ENCODE measurements at regions not wholly inside any gene's neighbourhood (a gene's known extent, or its start where the extent isn't known, plus 50 kb on each side); places are given as distances from the start of the nearest gene placed in this dataset.
A peak's percentile ranks its signal among the peaks of the same experiment; 100 is the strongest.

DNA sequence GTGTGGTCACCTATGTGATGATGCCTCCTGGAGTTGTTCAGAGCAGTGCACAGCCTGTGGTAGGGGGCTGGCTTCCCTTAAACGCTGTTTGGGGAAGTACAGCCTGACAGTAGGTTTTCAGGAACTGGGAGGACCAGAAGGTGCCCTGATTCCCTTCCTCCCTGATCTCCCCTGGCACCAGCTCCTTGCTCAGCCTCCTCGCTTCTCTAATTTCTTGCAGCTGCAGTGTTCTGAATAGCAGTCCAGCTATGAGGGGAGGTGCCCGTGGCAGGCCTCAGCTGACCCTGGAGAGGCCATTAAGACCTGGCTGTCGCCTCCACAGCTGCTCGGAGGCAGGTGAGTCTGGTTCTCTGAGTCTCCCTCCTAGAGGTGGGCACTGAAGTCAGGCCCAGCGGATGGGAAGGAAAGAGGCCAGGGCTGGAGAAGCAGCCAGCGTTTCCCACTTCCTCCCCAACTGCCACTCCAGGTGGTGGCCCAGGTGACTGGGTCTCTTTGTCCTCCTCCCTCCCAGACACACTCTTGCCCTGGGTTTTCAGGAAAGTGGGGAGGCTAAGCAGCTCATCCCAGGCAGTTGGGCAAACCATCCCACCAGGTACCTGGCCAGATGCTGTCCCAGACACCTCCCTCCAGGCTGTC lies 52.0 kb upstream of the RPL11 start:
- no peak for DNase-seq (ENCODE audit: low read depth in 4 of 4, low spot score in 3 of 4)

DNA sequence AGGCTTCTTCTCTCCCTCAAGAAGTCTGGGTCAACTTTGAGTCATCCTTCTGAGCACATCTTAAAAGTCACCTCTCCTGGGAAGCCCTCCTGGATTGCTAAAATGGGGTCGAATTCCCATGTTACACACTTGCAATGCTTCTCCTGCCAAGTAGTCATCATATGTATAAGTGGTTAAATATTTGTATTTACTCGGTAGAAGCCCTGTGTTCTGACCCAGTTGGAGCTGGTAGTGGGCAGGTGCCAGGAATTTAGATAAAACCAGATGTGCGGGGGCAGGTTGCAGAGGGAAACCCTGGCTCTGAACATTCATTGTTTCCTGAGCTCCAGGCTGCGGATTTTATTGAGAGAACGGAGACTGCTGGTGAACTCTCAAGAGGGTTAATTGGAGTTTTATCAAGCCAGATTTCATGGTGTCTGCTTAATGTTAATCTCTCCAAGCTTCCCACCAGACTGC lies 52.8 kb upstream of the RPL11 start:
- DNase-seq (ENCODE audit: low read depth in 4 of 4, low spot score in 3 of 4) = no peak

DNA sequence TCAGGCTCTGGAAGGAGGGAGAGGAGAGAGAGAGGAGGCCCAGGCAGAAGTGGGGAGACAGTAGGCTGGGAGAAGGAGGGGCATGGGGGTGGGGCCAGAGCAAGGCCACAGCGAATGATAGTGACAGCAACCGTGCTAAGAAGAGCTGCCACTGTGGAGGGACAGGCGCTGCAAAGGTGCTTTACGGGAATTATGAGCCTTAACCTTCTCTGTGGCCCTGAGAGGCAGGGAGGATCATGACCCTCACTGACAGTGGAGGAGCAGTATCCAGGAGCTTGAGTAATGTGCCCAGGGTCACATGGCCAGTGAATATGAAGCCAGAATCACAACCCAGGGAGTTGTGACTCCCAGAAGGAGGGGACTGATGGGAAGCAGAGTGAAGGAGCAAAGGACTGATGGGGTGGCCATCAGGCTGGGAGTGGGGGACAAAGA lies 53.4 kb upstream of the RPL11 start:
- DNase-seq (ENCODE audit: low read depth in 4 of 4, low spot score in 3 of 4) = no peak

DNA sequence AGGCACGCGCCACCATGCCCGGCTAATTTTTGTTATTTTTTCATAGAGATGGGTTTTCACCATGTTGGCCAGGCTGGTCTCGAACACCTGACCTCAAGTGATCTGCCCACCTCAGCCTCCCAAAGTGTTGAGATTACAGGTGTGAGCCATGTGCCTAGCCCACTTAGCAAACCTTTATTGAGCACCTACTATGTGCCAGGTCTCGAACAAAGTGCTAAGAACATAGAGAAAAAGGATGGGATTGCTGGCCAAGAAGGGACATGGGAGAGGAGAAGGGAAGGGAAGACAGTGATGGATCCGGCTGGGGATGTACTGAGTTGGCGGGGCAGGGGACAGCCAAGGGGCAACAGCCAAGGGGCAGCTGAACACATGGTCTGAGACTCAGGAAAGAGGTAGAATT lies 55.6 kb upstream of the RPL11 start:
- no peak for DNase-seq (ENCODE audit: low read depth in 4 of 4, low spot score in 3 of 4)

DNA sequence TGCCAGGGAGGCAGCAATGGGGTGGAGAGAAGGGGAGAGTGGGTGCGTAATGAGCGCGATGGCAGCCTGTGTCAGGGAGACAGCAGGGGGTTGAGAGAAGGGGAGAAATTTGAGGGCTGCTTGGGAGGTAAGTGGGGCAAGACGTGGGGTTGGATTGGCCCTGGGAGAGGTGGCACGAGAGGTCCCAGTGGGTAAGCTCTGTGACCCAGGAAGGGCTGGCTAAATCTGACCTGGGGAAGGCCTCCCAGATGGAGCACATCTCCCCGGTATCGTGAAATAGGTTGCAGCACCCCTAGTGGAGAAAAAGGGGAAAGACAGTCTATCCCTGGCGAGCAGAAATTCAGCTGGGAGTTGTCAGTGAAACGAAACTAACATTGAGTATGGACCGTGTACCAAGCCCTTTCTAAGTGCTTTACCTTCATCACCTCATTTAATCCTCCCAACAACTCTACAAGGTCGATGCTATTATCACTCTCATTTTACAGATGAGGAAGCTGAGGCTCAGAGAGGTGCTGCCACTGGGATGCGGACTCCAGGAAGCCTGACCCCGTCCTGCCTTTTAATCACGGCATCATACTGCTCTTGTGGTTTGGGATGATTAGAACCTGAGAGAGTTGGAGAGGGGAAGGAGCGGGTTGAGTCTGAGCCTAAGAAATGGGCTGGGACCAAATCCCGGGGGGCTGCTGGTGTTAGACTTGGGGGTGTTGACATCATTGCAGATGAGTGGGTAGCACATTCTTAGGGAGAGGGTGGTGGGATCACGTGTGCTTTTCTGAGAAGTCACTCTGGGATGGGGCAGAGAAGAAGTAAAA lies 56.6 kb upstream of the RPL11 start:
- peak; percentile 67 to 72 (median 71) for DNase-seq (ENCODE audit: low read depth in 4 of 4, low spot score in 3 of 4)

DNA sequence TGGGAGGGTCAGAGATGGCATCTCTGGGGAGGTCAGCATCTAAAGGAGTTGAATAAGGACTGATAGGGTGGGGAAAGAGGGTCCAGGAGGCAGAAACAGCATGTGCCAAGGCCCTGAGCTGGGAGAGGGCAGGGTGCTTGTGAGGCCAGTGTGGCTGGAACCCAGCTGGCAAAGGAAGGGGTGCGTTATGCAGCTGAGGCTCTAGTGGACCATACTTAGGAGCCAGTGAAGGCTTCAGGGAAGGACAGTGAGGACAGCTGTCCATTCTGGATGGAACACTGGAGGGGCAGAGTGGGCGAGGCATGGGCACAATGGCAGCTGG lies 57.1 kb upstream of the RPL11 start:
- DNase-seq (ENCODE audit: low read depth in 4 of 4, low spot score in 3 of 4) = no peak

DNA sequence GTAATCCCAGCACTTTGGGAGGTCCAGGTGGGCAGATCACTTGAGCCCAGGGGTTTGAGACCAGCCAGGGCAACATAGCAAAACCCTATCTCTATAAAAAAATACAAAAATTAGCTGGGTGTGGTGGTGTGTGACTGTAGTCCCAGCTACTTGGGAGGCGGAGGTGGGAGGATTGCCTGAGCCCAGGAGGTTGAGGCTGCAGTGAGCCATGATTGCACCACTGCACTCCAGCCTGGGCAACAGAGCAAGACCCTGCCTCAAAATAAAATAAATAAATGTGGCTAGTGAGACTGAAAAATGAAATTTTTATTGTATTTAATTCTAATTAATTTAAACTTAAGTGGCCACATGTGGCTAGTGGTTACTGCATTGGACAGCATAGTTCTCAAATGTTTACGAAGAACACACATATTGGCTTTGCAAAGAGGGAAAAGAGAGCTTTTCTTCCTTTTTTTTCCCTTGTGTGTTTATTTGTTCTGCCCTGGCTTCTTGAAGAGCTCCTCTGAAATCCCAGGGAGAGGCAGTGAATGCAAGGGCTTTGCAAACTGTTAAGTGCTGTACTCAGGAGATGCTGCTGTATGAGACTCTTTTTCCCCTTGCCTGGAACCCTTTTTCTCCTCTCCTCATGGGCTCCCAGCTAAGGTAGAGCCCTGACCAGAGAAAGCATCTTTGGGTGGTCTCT lies 59.0 kb upstream of the RPL11 start:
- no peak for DNase-seq (ENCODE audit: low read depth in 4 of 4, low spot score in 3 of 4)

DNA sequence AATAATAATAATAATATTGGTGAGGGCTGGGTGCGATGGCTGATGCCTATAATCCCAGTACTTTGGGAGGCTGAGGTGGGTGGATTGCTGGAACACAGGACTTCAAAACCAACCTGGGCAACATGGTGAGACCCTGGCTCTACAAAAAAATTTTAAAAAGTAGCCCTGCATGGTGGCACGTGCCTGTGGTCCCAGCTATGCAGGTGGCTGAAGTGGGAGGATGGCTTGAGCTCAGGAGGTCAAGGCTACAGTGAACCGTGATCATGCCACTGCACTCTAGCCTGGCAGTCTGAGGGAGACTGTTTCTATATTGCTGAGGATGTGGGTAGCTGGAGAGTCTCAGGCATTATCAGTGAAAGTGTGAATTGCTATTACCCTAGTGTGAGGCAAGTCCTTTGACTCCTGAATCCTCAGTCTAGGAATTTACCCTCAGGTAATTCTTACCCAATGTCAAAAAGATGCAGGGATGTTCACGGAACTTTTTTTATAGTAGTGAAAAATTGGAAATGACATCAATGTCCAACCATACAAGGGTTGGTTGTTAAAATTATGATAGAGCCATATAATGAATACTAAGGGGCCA lies 61.8 kb upstream of the RPL11 start:
- no peak for DNase-seq (ENCODE audit: low read depth in 4 of 4, low spot score in 3 of 4)

DNA sequence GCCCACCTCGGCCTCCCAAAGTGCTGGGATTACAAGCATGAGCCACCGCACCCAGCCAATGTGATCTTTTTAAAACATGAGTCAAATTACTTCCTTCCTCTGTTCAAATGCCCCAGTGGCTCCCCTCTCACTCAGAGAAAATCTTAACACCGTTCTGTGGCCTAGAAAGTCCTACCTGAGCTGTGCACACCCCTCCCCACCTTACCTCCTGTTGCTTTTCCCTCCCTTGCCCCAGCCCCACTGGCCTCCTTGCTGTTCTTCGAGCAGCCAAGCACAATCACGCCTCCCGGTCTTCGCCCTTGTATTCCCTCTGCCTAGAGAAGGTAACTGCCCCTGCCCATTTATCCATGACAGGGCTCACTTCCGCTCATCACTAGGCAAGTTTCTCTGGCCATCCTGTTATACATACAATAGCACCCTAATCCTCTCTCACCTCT lies 62.6 kb upstream of the RPL11 start:
- DNase-seq (ENCODE audit: low read depth in 4 of 4, low spot score in 3 of 4) = no peak

DNA sequence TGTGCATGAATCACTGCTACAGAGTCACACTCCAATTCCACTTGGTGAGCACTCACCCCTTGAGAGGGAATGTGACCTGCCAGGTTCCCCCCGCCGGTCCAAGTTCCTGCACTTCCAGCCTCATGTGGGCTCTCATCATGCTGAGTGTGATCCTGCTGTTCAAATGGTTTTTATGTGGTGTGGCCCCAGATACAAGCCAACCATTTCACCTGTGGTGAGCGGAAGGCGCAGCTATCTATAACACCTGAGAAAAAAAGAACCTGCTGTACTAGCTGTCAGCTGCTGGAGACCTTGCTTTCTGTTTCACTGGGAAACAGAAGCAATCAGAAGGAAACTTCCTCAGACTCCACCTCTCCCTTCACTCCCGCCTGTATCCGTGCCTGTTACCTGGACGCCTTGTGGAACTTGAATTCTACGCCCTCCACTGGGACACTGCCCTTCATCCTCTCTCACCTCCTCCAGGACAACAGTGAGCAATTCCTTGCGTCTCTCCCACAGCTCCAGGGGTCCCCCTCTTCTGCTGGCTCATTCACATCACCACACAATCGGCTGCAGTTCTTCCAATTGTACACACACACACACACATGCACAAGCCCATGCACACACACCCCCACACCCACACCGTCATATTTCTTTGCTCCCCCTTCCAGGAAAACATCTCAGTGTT lies 64.4 kb upstream of the RPL11 start:
- DNase-seq (ENCODE audit: low read depth in 4 of 4, low spot score in 3 of 4) = no peak

DNA sequence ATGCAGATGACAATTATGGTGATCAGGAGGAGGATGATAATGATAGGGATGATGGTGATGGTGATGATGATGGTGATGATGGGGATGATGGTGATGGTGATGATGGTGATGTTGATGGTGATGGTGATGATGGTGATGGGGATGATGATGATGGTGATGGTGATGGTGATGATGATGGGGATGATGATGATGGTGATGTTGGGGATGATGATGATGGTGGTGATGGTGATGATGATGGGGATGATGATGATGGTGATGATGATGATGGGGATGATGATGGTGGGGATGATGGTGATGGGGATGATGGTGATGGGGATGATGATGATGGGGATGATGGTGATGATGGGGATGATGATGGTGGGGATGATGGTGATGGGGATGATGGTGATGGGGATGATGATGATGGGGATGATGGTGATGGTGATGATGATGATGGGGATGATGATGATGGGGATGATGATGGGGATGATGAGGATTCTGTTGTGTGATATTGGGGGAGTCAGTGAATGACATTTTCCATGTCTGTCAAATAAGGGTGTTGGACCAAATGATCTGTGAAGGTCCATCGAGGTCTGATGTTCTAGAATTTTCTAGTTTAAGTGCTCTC lies 65.6 kb upstream of the RPL11 start:
- no peak for DNase-seq (ENCODE audit: low read depth in 4 of 4, low spot score in 3 of 4)

DNA sequence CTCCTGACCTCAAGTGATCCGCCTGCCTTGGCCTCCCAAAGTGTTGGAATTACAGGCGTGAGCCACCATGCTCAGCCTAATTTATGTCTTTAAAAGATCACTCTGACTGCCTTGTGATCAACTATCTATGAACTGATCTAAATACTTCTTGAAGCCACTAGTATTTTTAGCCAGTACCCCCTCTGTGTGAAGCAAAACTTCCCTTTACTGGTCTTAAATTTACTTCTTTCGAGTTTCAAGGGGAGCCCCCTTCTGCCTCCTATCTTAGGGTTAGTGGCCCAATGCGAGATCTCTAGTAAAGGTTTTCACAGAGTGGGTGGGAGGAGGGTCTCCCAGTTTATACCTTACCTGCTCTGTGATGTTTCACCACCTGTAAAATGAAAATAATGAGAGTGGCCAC lies 66.1 kb upstream of the RPL11 start:
- DNase-seq (ENCODE audit: low read depth in 4 of 4, low spot score in 3 of 4) = no peak

DNA sequence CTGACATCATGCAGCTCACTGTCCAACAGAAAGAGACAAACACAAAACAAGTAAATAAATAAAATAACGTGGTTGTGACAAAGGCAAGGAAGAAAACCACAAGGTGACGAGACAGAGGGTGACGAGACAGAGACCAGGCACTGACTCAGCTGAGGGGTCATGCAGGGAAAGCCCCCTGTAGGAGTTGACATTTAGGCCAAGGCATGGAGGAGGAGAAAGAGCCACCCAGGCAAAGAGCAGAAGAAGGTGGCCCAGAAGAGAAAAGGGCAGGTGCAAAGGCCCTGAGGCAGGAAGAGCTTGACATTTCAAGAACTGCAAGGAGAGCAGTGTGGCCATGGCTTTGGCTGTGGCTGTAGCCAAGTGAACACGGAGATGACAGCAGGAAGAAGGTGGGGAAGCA lies 65.1 kb upstream of the ID3 start:
- no peak for DNase-seq (ENCODE audit: low read depth in 4 of 4, low spot score in 3 of 4)

DNA sequence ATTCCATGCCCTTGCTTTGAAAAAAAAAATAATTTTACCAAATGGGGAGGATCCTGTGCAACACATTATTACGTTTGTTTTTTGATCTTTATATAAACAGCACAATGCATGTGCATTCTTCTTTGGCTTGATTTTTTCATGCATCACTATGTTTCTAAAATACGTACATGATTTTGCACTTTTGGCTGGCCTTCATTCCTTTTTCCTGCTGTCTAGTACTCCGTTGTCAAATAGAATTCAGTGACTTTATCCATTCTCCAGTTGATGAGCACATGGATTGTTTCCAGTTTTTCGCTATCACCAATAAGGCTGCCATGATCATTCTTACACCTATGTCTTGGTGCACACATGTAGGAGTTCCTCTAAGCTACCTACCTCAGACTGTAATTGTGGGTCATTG lies 63.0 kb upstream of the ID3 start:
- DNase-seq (ENCODE audit: low read depth in 4 of 4, low spot score in 3 of 4) = no peak

DNA sequence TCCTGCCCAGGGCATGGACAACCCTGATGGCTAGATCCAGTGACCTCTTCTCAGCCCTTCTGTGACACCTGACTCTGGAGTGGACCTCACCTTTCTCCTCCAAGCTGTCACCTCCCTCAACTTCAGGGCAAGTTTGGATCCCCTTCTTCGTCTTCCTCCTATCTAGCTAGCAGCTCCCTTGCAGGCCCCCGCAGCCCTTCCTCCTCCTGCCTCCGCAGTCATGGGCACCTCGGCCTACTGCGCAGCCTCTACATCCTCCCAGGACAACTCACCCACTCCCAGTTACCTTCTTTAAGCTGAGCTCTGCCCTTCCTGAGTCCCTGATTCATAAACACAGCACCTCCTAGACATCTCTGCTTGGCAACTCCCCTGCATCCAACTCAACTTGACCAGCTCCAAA lies 61.3 kb upstream of the ID3 start:
- no peak for DNase-seq (ENCODE audit: low read depth in 4 of 4, low spot score in 3 of 4)

DNA sequence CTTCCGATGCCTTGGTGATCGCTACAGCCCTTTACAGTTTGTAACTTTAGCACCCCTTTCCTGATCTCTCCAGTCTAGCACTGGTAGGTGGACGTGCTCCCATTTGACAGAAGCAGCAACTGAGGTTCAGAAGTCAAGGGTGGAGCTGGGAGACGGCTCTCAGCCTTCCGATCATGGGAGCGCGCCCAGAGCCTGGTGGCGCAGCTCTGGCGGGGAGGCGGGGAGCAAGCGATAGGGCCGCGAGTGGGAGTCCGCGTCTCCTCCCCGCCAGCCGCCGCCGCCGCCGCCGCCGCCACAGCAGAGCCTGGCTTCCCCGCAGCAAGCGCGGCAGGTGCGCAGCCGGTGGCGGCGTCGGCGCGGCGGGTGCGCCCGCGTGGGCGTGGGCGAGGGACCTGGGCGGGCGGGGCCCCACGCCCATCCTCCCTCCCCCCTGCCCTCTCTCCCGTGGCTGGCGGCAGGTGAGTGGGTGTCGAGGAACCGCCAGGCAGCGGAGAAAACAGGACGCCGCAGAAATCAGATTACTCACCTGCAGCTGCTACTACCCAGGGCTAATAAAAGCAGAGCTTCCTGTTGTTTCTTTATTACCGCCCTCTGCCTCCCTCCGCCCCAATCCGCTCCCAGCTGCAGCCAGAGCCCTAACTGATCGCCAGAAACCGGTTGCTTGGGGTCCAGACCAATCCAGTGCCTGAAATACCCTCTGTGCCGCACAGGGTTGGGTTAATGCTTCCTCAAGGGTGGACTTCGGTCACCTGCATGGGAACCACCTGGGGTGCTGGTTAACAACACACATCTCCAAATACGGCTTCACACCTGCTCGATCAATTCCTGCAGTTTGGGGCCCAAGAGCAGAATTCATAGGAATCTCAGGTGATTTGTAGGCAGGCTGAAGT lies 60.2 kb upstream of the ID3 start:
- DNase-seq (ENCODE audit: low read depth in 4 of 4, low spot score in 3 of 4) = no peak

DNA sequence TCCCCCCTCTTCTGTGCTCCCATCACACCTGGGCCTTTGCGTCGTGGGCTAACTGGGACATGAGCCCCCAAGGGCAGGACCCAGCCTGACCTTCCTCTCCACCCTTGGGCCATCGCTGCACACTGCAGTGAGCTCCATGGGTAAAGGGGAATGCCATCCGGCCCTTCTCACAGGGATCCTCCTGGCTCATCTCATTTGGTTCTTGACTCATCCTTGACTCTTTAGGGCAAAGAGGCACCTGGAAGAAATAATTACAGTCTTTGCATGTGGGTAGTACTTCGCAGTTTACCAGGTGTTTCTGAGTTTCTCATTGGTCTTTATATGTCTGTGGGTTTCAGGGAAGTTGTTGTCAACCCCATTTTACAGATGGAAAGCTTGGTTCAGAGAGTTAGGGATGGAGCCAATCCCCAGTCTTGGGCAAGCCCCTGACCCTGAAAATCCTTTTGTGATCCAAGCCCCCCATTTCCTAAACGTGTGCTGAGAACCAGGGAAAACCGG lies 59.3 kb upstream of the ID3 start:
- DNase-seq (ENCODE audit: low read depth in 4 of 4, low spot score in 3 of 4) = no peak

DNA sequence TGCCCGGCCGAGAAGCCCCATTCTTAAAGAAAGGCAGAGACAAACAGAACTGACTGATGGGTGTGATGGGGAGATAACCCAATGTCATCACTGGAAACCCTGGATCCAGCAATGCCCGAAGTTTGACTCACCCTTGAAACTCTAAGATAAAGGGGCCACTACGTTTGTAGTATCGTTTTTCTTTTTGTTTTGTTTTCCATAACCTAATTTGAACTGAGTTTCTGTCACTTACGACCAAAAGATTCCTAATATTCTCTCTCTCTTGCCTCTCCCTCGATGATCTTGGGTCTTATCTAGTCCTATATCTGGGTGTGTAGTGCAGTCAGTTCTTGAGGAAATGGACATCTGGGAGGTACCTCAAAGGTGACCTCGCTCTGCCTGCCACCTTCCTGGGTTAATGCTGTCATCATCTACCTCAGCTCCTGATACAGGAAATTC lies 57.8 kb upstream of the ID3 start:
- no peak for DNase-seq (ENCODE audit: low read depth in 4 of 4, low spot score in 3 of 4)

DNA sequence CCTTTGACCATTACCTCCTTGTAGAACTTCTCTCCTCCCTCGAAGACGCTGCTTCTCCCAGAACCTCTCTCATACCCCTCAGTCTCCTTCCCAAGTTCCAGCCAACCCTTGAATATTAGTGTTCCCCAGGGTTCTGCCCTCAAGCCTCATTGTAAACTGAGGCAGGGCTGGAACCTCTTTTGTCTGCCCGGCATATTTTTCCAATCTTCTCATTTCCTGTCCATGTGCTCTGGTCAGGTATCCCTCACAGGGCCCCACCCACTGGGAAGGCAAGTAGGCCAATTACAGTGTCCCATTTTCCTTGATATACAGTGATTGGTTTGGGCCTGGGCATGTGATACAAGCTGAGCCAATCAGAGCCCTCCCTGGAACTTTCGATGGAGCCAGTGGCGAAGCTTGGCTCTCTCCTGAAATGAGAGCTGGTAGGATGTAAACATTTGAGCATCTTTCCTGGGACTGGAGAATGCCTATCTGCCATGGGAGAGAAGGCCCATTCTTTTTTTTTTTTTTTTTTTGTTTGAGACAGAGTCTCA lies 57.1 kb upstream of the ID3 start:
- DNase-seq (ENCODE audit: low read depth in 4 of 4, low spot score in 3 of 4) = no peak

Data from left renal pelvis (tissue), 4 donors.